ENCODE measurements at regions not wholly inside any gene's neighbourhood (a gene's known extent, or its start where the extent isn't known, plus 50 kb on each side); places are given as distances from the start of the nearest gene placed in this dataset.
"Not testable (repeated sequence)": the region's sequence is repeated elsewhere in the genome, so short reads cannot be mapped to it uniquely, and the experiment has no call there.

GRCh38 chr10:131810036-131810804, 90.6 kb upstream of the PPP2R2D start:
- DNase-seq: no peak

DNA sequence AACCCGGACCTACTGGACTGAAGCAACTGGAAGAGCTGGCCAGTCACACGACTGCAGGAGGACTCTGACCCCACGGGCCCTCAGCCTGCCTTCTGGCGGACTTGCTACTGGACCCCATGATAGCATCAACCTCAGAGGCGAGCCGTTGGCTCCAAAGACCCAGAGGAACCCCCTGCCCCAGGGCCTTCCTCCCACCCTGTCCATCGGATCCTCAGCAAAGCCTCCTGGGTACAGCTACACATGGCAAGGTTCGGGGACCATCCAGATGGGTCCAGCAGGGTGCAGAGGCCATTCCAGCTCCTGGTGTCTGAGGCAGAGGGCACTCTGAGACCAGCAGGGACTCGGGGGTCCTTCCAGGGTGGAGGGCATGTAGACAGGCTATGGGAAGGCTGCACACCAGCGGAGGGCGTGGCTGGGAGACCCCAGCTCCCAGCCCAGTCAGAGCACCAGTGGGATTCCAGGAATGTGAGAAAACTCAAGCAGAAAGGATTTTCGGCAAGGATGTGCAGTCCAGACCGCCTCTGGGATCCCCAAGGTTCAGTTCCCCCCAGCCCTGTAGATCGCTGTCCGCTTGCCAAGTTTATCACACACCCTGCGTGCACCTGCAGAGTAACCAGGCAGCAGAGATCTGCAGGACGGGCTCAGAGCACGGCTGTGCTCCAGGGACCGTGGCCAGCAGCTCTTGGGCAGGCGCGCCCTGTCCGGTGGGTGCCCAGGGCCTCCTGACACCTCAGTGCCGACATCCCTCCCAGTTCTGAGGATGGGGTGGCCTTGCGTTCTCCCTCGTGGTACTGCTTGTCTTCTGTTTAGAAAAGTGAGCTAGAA, 89.8 kb upstream of the PPP2R2D start:
- no peak for DNase-seq

- no peak for DNase-seq
These were observed 89.0 kb upstream of the PPP2R2D start for GRCh38 chr10:131811630-131812403.

DNA sequence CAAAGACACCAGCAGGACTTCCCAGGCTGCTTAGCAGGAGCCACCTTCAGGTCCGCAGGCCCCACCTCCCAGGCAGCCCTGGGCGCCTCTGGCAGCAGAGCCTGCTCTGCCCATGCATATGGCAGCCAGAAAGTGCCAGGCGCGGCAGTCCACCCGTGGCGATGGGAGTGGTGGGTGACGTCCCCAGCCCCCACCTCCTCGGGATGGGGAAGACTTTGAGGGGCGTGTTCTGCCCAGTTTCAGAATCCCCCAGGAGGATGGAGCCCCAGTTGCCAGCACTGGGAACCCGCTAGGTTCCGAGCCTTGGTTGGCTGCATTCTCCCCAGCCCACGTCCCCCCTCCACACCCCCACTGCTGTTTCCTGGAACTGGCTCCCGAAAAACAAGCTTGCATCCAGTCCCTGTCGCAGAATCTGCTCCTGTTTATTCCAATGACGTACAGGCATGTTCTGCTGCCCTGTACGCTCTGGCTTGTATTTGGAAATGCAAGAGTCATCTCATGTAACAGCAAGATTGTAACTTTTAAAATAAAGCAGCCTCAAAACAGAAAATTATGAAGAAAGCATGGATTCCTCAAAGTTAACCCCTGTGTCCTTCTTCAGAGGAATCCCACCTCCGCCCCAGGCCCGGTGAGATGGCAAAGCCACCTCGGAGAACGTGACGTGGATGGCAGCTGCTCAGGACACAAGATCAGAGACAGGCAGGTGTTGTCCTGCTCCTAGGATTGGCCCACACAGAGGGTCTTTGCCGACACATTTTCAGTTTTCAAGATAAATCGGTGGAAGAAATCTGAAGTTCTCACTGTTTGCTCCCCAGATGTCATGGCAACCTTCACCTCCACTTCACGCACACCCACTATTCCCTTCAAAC, 87.8 kb upstream of the PPP2R2D start:
- no peak for DNase-seq

DNA sequence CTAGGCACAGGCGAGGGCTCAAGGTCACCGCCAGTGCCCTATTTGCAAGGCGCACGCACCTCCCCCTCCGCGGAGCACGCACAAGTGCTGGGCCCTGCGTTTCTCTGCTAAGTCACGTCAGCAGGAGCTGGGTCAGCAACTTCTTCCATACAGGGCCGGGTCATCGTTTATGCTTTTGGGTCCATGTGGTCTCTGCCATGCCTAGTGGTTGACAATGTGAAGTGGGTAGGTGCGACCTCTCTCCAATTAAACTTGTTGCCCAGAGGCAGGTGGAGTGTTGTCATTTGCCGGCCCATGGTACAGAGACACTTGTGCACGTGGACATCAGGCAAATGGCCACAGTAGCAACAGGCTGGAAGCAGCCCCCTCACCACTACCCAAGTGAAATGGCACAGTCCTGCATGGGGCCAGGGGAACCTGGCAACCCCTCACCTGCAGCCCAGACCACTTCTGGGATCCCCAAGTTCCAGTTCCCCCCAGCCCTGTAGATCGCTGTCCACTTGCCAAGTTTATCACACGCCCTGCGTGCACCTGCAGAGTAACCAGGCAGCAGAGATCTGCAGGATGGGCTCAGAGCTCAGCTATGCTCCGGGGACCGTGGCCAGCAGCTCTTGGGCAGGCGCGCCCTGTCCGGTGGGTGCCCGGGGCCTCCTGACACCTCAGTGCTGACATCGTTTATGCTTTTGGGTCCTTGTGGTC, 86.1 kb upstream of the PPP2R2D start:
- DNase-seq: no peak

DNA sequence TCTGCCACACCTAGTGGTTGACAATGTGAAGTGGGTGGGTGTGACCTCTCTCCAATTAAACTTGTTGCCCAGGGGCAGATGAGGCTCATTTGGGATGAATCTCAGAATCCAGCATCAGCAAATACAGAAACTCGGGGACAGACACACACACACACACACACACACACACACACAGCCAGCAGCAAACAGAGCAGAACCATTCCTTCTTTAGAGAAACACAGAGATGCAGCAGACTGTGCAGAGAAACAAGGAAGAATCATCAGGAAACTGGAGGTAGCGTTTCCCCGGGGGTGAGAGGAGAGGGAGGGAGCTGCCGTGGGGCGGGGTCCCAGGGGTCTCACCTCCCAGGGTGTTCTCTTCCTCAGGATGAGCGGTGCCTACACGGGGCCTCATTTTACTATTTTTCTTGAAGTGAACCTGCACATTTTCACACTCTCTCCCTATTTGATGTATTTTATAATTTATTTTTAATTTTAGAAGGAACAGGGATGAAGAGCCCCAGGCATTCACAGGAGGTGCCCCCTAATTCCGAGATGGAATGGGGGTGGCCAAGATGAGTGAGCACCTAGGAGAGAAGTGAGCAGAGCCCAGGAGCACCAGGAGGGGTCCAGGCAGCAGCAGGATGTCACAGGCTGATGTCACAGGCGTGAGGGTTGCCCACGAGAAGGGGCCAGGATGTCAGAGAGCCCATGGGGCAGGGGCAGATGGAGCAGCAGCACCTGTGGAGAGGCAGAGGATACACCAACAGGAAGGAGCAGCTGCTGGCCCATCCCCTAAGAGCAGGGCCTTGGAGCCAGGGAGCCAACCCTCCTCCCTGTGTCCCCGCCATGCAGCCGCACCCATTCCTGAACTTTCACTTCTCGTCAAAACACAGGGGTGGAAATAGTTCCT, 85.3 kb upstream of the PPP2R2D start:
- no peak for DNase-seq

DNA sequence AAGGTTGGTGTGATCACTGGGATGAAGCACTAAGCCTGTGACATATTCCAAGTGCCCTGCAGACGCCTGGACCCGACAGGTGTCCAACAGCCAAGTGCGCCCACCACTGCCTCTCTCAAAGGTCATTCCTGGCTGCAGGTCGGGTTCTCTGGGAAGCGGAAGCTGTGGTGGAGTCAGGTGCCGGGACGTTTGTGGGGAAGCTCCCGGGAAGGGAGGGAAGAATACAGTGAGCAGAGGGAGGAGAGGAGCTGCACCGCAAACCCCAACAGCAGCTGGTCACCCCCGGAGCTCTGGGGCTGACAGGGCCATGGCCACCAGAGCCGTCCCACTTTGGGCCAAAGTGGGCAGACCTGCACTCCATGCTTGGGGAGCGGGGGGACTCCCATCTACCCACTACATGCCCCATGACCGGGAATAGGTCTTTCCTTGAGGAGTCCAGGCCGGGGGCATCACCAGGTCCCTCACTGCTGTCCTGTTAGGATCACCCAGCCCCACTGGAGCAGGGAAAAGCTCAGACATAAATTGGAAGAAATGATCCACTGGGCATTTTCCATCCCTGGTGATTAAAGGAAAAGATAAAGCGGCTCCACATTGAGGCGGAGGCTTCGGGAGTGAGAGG, 84.5 kb upstream of the PPP2R2D start:
- DNase-seq: no peak

DNA sequence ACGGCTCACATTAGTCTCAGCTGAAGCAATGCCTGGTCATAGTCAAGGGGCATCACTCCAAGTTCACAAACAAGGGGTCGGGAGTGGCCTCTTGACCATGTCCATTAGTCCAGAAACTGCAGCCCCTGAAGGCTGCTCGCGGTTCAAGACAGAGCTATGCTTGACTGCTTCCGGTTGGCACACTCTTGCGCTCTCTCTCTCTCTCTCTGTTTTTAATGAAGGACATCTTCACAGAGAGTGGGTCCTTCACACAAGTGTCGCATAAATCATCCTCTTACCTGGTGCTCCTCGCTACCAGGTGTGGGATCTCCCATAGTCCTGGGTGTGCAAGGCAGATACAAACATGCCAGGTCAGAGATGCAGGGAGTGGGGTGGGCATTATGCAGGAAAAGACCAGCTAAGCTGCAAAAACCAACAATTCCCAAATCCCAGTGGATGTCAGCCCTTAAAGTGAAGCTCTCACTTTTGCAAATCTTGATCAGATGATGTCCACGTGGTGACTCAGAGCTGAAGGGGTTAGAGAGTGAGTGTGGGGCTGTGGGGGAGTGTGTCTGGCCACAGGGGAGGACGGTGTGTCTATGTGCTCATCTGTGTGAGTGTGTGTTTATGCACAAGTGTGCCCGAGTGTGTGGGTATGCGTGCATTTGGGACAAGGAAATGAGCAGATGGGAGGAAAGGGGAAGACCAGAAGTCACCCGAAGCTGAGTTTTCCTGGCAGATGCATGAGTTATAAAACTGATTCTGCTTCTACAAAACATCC, 83.7 kb upstream of the PPP2R2D start:
- DNase-seq: no peak

- no peak for DNase-seq
These were observed 82.8 kb upstream of the PPP2R2D start for GRCh38 chr10:131817866-131818509.

- no peak for DNase-seq
These were observed 82.1 kb upstream of the PPP2R2D start for GRCh38 chr10:131818510-131819234.

DNA sequence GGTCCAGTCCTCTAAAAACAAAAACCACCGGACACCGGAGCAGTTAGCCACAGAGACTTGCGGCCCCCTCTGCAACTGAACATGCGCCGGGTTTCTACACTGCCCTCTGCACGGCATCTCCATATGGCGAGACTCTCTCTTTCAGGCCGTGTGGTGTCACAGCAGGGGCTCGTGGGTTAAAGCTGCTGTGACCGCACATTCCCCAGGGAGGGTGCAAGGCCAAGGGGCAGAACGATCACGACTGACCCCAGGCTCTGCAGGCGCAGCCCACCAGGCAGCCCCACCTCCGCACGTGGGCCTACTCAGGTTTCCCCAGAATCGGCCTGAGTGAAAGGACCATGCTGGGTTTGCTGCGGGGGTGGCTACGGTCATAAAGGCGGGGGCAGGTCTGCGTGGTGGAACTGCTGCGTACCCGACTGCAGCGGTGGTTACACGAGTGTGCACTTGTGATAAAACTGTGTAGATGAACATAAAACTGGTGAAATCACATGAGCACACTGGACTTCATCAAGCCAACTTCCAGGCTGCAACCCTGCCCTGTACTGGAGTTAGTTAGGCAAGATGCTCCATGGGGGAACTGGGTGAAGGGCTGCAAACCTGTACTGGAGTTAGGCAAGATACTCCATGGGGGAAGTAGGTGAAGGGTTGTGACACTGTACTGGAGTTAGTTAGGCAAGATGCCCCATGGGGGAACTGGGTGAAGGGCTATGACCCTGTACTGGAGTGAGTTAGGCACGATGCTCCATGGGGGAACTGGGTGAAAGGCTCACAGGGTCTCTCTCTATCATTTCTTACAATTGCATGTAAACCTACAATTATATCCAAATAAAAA, 81.4 kb upstream of the PPP2R2D start:
- DNase-seq: no peak

- no peak for DNase-seq
These were observed 80.2 kb upstream of the PPP2R2D start for GRCh38 chr10:131820626-131821025.

DNA sequence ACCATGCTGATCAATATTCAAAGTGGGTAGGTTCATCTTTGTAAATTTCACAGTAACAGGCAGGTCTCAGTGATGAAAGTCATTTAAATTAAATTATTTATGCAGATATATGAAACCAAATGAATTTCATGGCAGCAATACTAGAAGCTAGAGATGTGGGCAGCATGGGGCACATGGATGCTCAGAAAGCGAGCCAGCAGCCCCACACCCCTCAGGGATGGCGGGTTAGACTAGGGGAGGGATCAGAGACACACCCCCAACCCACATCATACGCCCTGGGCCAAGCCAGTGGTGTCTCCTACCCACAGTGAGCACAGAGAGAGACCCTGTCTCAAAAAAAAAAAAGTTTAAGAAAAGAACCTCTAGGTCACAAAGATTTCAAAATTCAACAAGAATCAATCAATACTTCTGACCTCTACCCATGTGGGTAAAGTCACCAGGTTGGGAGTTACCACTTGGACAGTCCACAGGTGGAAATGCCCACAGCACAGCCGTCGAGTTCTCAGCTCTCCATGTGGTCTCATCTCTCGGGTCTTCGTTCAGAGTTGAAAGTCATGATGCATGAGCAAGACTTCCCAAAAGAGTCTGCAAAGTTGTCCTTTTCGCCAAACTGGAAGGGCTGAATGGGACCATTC, 79.3 kb upstream of the PPP2R2D start:
- DNase-seq: no peak

- no peak for DNase-seq
These were observed 78.7 kb upstream of the PPP2R2D start for GRCh38 chr10:131822013-131822691.

GRCh38 chr10:131822692-131823245, 78.0 kb upstream of the PPP2R2D start:
- DNase-seq: no peak

DNA sequence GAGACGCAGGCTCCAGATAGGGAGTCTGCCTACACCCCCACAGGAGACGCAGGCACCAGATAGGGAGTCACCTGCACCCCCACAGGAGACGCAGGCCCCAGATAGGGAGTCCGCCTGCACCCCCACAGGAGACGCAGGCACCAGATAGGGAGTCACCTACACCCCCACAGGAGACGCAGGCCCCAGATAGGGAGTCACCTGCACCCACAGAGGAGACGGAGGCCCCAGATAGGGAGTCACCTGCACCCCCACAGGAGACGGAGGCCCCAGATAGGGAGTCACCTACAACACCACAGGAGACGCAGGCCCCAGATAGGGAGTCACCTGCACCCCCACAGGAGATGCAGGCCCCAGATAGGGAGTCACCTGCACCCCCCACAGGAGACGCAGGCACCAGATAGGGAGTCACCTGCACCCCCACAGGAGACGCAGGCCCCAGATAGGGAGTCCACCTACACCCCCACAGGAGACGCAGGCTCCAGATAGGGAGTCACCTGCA, 77.2 kb upstream of the PPP2R2D start:
- DNase-seq: not testable (repeated sequence)
